Left ventricle myocardium inferior (tissue), 1 donor: ENCODE measurements at regions not wholly inside any gene's neighbourhood (a gene's known extent, or its start where the extent isn't known, plus 50 kb on each side); places are given as distances from the start of the nearest gene placed in this dataset.

Source experiments
- DNase-seq: peaks from one replicate; pipeline ENCODE4 v3.0.0-alpha.2; 2020
- H3K27ac ChIP-seq: fragments of 200-600 bp; replicated peaks from 2 replicates; pipeline ENCODE4 v1.8.0; 2021
- H3K27me3 ChIP-seq: fragments of 200-600 bp; 2 replicates; pipeline ENCODE4 v1.8.0; 2021; ENCODE audit warnings: low read depth
- H3K36me3 ChIP-seq: fragments of 200-600 bp; 2 replicates; pipeline ENCODE4 v1.8.0; 2021
- H3K4me1 ChIP-seq: fragments of 200-600 bp; 2 replicates; pipeline ENCODE4 v1.8.0; 2021
- H3K4me3 ChIP-seq: fragments of 200-600 bp; 2 replicates; pipeline ENCODE4 v1.8.0; 2021; ENCODE audit warnings: mild to moderate bottlenecking, moderate library complexity
- H3K9me3 ChIP-seq: fragments of 200-600 bp; replicated peaks from 2 replicates; pipeline ENCODE4 v1.8.0; 2021
- intact Hi-C: fragments of 100-400 bp; cut with micrococcal nuclease; formaldehyde crosslinking; loops from one replicate; pipeline ENCODE4 v1.11.0; 2022
- TF ChIP-seq, protein P1 (sequence below): fragments of 200-600 bp; IDR thresholded peaks from 2 replicates; pipeline ENCODE4 v1.8.0; 2021; ENCODE audit warnings: antibody characterized with exemption, mild to moderate bottlenecking, borderline replicate concordance
- donor health status: DM: no; HTN: yes; CAD: no; lungs with severe emphysema.

DNA sequence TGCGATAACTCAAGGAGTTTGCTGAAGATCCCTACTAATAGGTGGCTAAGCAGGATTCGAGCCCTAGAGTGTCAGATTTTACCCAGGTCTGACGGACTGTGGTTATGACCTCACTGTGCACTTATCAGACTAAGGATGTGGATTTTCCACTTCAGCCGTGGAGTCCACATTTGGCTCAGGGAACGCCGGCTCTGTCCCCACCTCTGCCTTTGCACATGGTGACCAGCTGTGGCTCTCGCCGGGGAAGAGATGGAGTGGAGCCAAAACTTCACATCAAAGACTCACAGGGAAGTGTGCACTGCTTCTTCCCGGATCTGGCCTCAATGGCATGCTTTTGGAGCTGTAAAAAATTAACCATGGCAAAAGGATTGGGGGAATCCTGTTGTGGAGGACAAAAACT is 249.3 kb upstream of the APCDD1 start:
- Histone ChIP-seq H3K27ac (no peak overlapping the region), H3K4me3 (no peak overlapping the region), H3K36me3 (no peaks in the 10 kb centered on the region), H3K9me3 (no peaks in the 10 kb centered on the region), H3K4me1 (peaks cover 12% of the 10 kb centered on the region), H3K27me3 (no peaks in the 10 kb centered on the region)
- TF ChIP-seq, protein P1, sequence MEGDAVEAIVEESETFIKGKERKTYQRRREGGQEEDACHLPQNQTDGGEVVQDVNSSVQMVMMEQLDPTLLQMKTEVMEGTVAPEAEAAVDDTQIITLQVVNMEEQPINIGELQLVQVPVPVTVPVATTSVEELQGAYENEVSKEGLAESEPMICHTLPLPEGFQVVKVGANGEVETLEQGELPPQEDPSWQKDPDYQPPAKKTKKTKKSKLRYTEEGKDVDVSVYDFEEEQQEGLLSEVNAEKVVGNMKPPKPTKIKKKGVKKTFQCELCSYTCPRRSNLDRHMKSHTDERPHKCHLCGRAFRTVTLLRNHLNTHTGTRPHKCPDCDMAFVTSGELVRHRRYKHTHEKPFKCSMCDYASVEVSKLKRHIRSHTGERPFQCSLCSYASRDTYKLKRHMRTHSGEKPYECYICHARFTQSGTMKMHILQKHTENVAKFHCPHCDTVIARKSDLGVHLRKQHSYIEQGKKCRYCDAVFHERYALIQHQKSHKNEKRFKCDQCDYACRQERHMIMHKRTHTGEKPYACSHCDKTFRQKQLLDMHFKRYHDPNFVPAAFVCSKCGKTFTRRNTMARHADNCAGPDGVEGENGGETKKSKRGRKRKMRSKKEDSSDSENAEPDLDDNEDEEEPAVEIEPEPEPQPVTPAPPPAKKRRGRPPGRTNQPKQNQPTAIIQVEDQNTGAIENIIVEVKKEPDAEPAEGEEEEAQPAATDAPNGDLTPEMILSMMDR = no peak
- DNase-seq = no peak
- intact Hi-C loops = no loop called here

DNA sequence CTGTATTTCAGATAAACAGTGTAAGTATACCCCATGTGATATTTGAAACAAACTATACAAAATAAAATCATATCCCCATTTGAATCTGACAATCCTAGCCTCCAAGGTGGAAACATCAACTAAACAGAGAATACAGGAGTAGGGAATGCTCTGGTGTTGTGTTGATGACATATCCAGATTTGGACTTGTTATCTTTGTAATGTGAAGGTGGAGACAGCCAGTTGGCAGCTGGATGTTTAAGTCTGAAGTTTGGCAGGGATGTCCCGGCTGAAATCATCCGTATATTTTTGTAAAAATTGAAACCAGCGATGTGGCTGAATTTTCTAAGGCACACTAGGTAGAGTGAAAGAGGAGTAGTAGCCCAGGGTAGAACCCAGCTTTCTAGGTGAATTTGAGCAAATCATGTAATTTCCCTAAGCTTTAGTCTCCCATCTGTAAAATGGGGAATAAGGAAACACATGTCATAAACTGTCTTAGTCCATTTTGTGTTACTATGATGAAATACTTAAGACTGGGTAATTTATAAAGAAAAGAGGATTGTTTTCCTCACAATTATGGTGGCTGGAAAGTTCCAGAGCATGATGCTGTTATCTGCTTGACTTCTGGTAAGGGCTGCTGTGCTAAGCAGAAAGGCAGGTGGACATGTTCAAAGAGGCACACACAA is 246.6 kb upstream of the APCDD1 start:
- Histone ChIP-seq H3K27ac (peak overlapping the region; percentile 18), H3K4me1 (peaks cover 12% of the 10 kb centered on the region), H3K36me3 (no peaks in the 10 kb centered on the region), H3K4me3 (no peak overlapping the region), H3K9me3 (no peaks in the 10 kb centered on the region), H3K27me3 (no peaks in the 10 kb centered on the region)
- intact Hi-C loops = no loop called here
- TF ChIP-seq, protein P1 = no peak
- DNase-seq = no peak

DNA sequence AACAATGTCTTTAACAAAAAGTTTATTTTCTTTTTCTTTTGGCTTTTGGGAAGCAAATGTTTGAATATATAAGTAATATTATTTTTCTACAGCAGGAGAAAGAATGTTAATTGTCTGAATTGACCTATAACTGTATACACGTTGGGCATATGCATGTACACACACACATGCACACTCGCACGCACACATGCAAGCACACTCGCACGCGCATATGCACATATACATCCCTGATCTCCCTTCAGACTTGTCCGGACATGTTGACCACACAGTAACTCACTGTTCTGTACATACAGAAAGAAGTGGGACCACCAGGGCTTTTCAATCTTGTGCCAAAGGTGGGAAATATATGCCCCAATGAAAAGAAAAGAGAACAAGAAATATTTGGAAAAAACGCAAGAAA is 245.1 kb upstream of the APCDD1 start:
- TF ChIP-seq, protein P1 = no peak
- Histone ChIP-seq H3K9me3 (no peaks in the 10 kb centered on the region), H3K4me3 (no peak overlapping the region), H3K36me3 (no peaks in the 10 kb centered on the region), H3K27ac (no peak overlapping the region), H3K4me1 (peaks cover 12% of the 10 kb centered on the region), H3K27me3 (no peaks in the 10 kb centered on the region)
- intact Hi-C loops = no loop called here
- DNase-seq = no peak

DNA sequence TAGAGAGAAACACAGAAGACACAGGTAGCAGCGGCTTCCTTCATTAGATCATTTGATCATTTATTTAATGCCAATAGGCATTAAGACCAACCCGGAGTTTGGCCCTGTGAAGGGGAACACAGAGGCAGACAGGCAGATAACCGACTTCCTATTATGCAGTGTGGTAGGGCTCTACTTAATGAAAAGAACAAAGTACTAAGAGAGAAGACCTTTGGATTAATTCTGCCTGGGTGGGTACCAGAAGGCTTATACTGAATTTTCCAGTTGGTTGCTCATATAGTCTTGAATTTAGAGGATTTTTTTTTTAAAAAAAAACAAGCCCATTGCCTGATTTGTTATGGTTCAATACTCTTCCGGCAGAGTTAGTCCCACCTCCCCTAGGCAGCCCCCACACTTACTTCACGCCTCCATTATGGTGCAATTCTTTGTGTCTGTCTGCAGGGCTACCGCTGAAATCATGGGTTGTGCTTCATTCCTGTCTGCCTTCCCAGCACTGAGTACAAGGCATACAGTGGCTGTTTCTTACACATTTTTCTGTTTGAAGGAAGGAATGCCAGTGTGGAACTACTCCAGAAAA is 244.3 kb upstream of the APCDD1 start:
- TF ChIP-seq, protein P1 = no peak
- Histone ChIP-seq H3K4me1 (peaks cover 12% of the 10 kb centered on the region), H3K9me3 (no peaks in the 10 kb centered on the region), H3K27ac (no peak overlapping the region), H3K36me3 (no peaks in the 10 kb centered on the region), H3K4me3 (no peak overlapping the region), H3K27me3 (no peaks in the 10 kb centered on the region)
- intact Hi-C loops = no loop called here
- no peak for DNase-seq

DNA sequence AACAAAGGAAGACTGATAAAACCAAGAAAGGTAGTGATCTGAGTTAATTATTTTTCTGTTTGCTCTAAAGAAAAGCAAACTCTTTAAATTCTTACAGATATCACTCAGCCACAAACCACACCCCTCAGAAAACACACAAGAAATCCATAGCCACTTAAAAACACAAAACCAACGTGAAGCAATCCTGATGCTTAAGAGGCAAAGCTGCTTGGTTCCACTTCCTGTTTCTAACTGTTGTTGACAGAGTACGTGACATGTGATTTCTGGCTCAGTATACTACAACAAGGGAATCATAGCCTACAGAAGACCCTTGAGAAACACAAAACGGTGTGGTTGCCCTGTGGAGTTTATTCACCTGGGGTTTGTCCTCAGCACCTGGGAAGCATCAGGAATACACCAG is 240.9 kb upstream of the APCDD1 start:
- Histone ChIP-seq H3K36me3 (no peaks in the 10 kb centered on the region), H3K4me1 (no peaks in the 10 kb centered on the region), H3K27me3 (no peaks in the 10 kb centered on the region), H3K9me3 (peaks cover 14% of the 10 kb centered on the region), H3K4me3 (no peak overlapping the region), H3K27ac (no peak overlapping the region)
- no peak for DNase-seq
- TF ChIP-seq, protein P1 = no peak
- intact Hi-C loops = no loop called here
